SK-N-SH treated with all-trans-retinoic acid at 6 μM for 48 hours (cell line): ENCODE measurements at regions not wholly inside any gene's neighbourhood (a gene's known extent, or its start where the extent isn't known, plus 50 kb on each side); places are given as distances from the start of the nearest gene placed in this dataset.

Source experiments
- BACH2 ChIP-seq: fragments of 250-450 bp; sonication (Bioruptor Pico); IDR thresholded peaks from 2 replicates; pipeline ENCODE4 v1.9.0; 2021; ENCODE audit warnings: mild to moderate bottlenecking, borderline replicate concordance
- CREB5 ChIP-seq: fragments of 250-450 bp; sonication (Bioruptor Pico); IDR thresholded peaks from 2 replicates; pipeline ENCODE4 v1.5.1; 2020; ENCODE audit warnings: low read depth, mild to moderate bottlenecking, moderate library complexity
- ISL1 ChIP-seq: fragments of 250-450 bp; sonication (Bioruptor Pico); IDR thresholded peaks from 2 replicates; pipeline ENCODE4 v2.1.2; 2022; ENCODE audit warnings: mild to moderate bottlenecking, moderate library complexity
- PATZ1 ChIP-seq: fragments of 250-450 bp; sonication (Bioruptor Pico); IDR thresholded peaks from 2 replicates; pipeline ENCODE4 v1.8.0; 2020; ENCODE audit warnings: mild to moderate bottlenecking, moderate library complexity, borderline replicate concordance
- PPARA ChIP-seq: fragments of 250-450 bp; sonication (Bioruptor Pico); IDR thresholded peaks from 2 replicates; pipeline ENCODE4 v1.5.0; 2020; ENCODE audit warnings: mild to moderate bottlenecking, borderline replicate concordance
- RARB ChIP-seq: fragments of 250-450 bp; sonication (Bioruptor Pico); IDR thresholded peaks from 2 replicates; pipeline ENCODE4 v1.8.0; 2021; ENCODE audit warnings: mild to moderate bottlenecking, moderate library complexity
- TSHZ2 ChIP-seq: fragments of 250-450 bp; sonication (Bioruptor Pico); IDR thresholded peaks from 2 replicates; pipeline ENCODE4 v1.5.0; 2020; ENCODE audit warnings: mild to moderate bottlenecking, moderate library complexity
- ZC3H10 ChIP-seq: fragments of 250-450 bp; sonication (Bioruptor Pico); IDR thresholded peaks from 2 replicates; pipeline ENCODE4 v1.5.1; 2021; ENCODE audit warnings: mild to moderate bottlenecking, moderate library complexity
- ZFP30 ChIP-seq: fragments of 450-650 bp; formaldehyde crosslinking; IDR thresholded peaks from 2 replicates; pipeline ENCODE4 v1.5.0; 2022; ENCODE audit warnings: mild to moderate bottlenecking, moderate library complexity
- ZNF8 ChIP-seq: fragments of 450-650 bp; formaldehyde crosslinking; IDR thresholded peaks from 2 replicates; pipeline ENCODE4 v1.5.0; 2020; ENCODE audit warnings: mild to moderate bottlenecking, moderate library complexity

GRCh38 chr6:126204598-126204997 lies 135.3 kb upstream of the CENPW start:
- no peak for TF ChIP-seq PPARA (CRISPR knock-in tag)
- no peak for TF ChIP-seq CREB5 (CRISPR knock-in tag)
- no peak for TF ChIP-seq ISL1 (CRISPR knock-in tag)
- TF ChIP-seq PATZ1 (CRISPR knock-in tag) = no peak
- no peak for TF ChIP-seq ZFP30 (CRISPR knock-in tag)
- TF ChIP-seq ZNF8 (CRISPR knock-in tag) = no peak
- TF ChIP-seq RARB (CRISPR knock-in tag) = no peak
- TF ChIP-seq TSHZ2 = no peak
- no peak for TF ChIP-seq BACH2 (CRISPR knock-in tag)
- TF ChIP-seq ZC3H10 (CRISPR knock-in tag) = no peak
